SK-N-SH (cell line): ENCODE measurements at regions not wholly inside any gene's neighbourhood (a gene's known extent, or its start where the extent isn't known, plus 50 kb on each side); places are given as distances from the start of the nearest gene placed in this dataset.

ENCODE experiments used
- CTCF ChIP-seq: fragments of 200-600 bp; sonication (generic); IDR thresholded peaks from 2 replicates; pipeline ENCODE4 v1.6.1; 2017; ENCODE audit warnings: antibody characterized with exemption, mild to moderate bottlenecking, moderate library complexity
- MAX ChIP-seq: IDR thresholded peaks from 2 replicates; pipeline ENCODE4 v1.4.0; 2012; ENCODE audit warnings: low read depth
- TAF1 ChIP-seq: IDR thresholded peaks from 2 replicates; pipeline ENCODE4 v1.6.1; 2012; ENCODE audit warnings: low read depth, mild to moderate bottlenecking, low read length, moderate library complexity, borderline replicate concordance
- YY1 ChIP-seq: IDR thresholded peaks from 2 replicates; pipeline ENCODE4 v1.4.0; 2012; ENCODE audit warnings: low read depth, mild to moderate bottlenecking

- TF ChIP-seq MAX (no peak), CTCF (no peak), TAF1 (no peak), YY1 (no peak)
Observed at GRCh38 chr2:219744600-219744999, 117.2 kb downstream of the SLC4A3 start.
